ENCODE measurements at regions not wholly inside any gene's neighbourhood (a gene's known extent, or its start where the extent isn't known, plus 50 kb on each side); places are given as distances from the start of the nearest gene placed in this dataset.

GRCh38 chr15:97706059-97706458 lies 254.4 kb upstream of the ARRDC4 start:
- Mint-ChIP-seq H3K36me3 (no peaks in the 10 kb centered on the region), H3K9me3 (ENCODE audit: low read depth) (peaks cover 5% of the 10 kb centered on the region), H3K4me1 (no peaks in the 10 kb centered on the region), H3K27ac (no peak overlapping the region), H3K27me3 (no peaks in the 10 kb centered on the region), H3K4me3 (no peak overlapping the region)
- no peak for ATAC-seq
- CTCF ChIA-PET, result no interaction called here
- no peak for DNase-seq

- peaks cover 5% of the 10 kb centered on the region for H3K9me3 Mint-ChIP-seq (ENCODE audit: low read depth)
- no peak for ATAC-seq
- H3K36me3 Mint-ChIP-seq, result no peaks in the 10 kb centered on the region
- no peak overlapping the region for H3K4me3 Mint-ChIP-seq
- no peaks in the 10 kb centered on the region for H3K4me1 Mint-ChIP-seq
- no peaks in the 10 kb centered on the region for H3K27me3 Mint-ChIP-seq
- no peak overlapping the region for H3K27ac Mint-ChIP-seq
- CTCF ChIA-PET, result no interaction called here
- DNase-seq, result no peak
Observed at GRCh38 chr15:97708252-97708651, 252.3 kb upstream of the ARRDC4 start.

- CTCF ChIA-PET, result no interaction called here
- no peak overlapping the region for H3K27ac Mint-ChIP-seq
- H3K9me3 Mint-ChIP-seq (ENCODE audit: low read depth), result peaks cover 2% of the 10 kb centered on the region
- H3K4me3 Mint-ChIP-seq, result no peak overlapping the region
- no peaks in the 10 kb centered on the region for H3K4me1 Mint-ChIP-seq
- H3K27me3 Mint-ChIP-seq, result no peaks in the 10 kb centered on the region
- no peaks in the 10 kb centered on the region for H3K36me3 Mint-ChIP-seq
- ATAC-seq (no peak), DNase-seq (no peak)
Observed at GRCh38 chr15:97712530-97712929, 248.0 kb upstream of the ARRDC4 start.

- H3K27ac Mint-ChIP-seq, result no peak overlapping the region
- CTCF ChIA-PET, result no interaction called here
- H3K27me3 Mint-ChIP-seq, result no peaks in the 10 kb centered on the region
- no peaks in the 10 kb centered on the region for H3K4me1 Mint-ChIP-seq
- H3K4me3 Mint-ChIP-seq, result no peak overlapping the region
- DNase-seq, result no peak
- no peaks in the 10 kb centered on the region for H3K36me3 Mint-ChIP-seq
- H3K9me3 Mint-ChIP-seq (ENCODE audit: low read depth), result peaks cover 10% of the 10 kb centered on the region
- no peak for ATAC-seq
Observed at GRCh38 chr15:97717806-97718205, 242.7 kb upstream of the ARRDC4 start.

GRCh38 chr15:97718509-97718908 lies 242.0 kb upstream of the ARRDC4 start:
- DNase-seq, result no peak
- Mint-ChIP-seq H3K4me1 (no peaks in the 10 kb centered on the region), H3K27ac (no peak overlapping the region), H3K4me3 (no peak overlapping the region), H3K27me3 (no peaks in the 10 kb centered on the region), H3K36me3 (no peaks in the 10 kb centered on the region), H3K9me3 (ENCODE audit: low read depth) (peaks cover 10% of the 10 kb centered on the region)
- no peak for ATAC-seq
- CTCF ChIA-PET, result no interaction called here

GRCh38 chr15:97728791-97729190 lies 231.7 kb upstream of the ARRDC4 start:
- CTCF ChIA-PET, result no interaction called here
- no peak overlapping the region for H3K27ac Mint-ChIP-seq
- no peaks in the 10 kb centered on the region for H3K4me1 Mint-ChIP-seq
- H3K27me3 Mint-ChIP-seq, result no peaks in the 10 kb centered on the region
- no peak overlapping the region for H3K4me3 Mint-ChIP-seq
- no peak for ATAC-seq
- no peaks in the 10 kb centered on the region for H3K36me3 Mint-ChIP-seq
- peaks cover 4% of the 10 kb centered on the region for H3K9me3 Mint-ChIP-seq (ENCODE audit: low read depth)
- no peak for DNase-seq

- H3K4me1 Mint-ChIP-seq, result no peaks in the 10 kb centered on the region
- no peak overlapping the region for H3K27ac Mint-ChIP-seq
- CTCF ChIA-PET, result no interaction called here
- no peak for DNase-seq
- H3K4me3 Mint-ChIP-seq, result no peak overlapping the region
- no peaks in the 10 kb centered on the region for H3K27me3 Mint-ChIP-seq
- peaks cover 4% of the 10 kb centered on the region for H3K9me3 Mint-ChIP-seq (ENCODE audit: low read depth)
- no peak for ATAC-seq
- no peaks in the 10 kb centered on the region for H3K36me3 Mint-ChIP-seq
Observed at GRCh38 chr15:97729270-97729669, 231.2 kb upstream of the ARRDC4 start.

- H3K4me1 Mint-ChIP-seq, result no peaks in the 10 kb centered on the region
Observed at GRCh38 chr15:97730315-97730714, 230.2 kb upstream of the ARRDC4 start.

GRCh38 chr15:97731859-97732258 lies 228.6 kb upstream of the ARRDC4 start:
- Mint-ChIP-seq H3K4me3 (no peak overlapping the region), H3K27ac (no peak overlapping the region), H3K4me1 (no peaks in the 10 kb centered on the region), H3K27me3 (no peaks in the 10 kb centered on the region), H3K36me3 (no peaks in the 10 kb centered on the region), H3K9me3 (ENCODE audit: low read depth) (peaks cover 4% of the 10 kb centered on the region)
- DNase-seq (no peak), ATAC-seq (no peak)
- CTCF ChIA-PET, result no interaction called here

More at GRCh38 chr15:97730315-97730714, 230.2 kb upstream of the ARRDC4 start:
- DNase-seq (no peak), ATAC-seq (no peak)
- CTCF ChIA-PET, result no interaction called here
- Mint-ChIP-seq H3K9me3 (ENCODE audit: low read depth) (peaks cover 4% of the 10 kb centered on the region), H3K36me3 (no peaks in the 10 kb centered on the region), H3K4me3 (no peak overlapping the region), H3K27me3 (no peaks in the 10 kb centered on the region), H3K27ac (no peak overlapping the region)

- H3K4me1 Mint-ChIP-seq, result no peaks in the 10 kb centered on the region
- no peaks in the 10 kb centered on the region for H3K36me3 Mint-ChIP-seq
- no peak for ATAC-seq
- H3K9me3 Mint-ChIP-seq (ENCODE audit: low read depth), result peaks cover 4% of the 10 kb centered on the region
- no peaks in the 10 kb centered on the region for H3K27me3 Mint-ChIP-seq
- H3K4me3 Mint-ChIP-seq, result no peak overlapping the region
- CTCF ChIA-PET, result interaction anchor here (0.6 kb wide), 1 partner anchor 157 kb away, joined by 3 read pairs; no protein-coding TSS in a partner anchor
- no peak overlapping the region for H3K27ac Mint-ChIP-seq
- DNase-seq, result no peak
Observed at GRCh38 chr15:97733373-97733772, 227.1 kb upstream of the ARRDC4 start.

GRCh38 chr15:97736748-97737147 lies 223.8 kb upstream of the ARRDC4 start:
- H3K36me3 Mint-ChIP-seq, result no peaks in the 10 kb centered on the region
- H3K4me3 Mint-ChIP-seq, result no peak overlapping the region
- no peak for DNase-seq
- no peaks in the 10 kb centered on the region for H3K9me3 Mint-ChIP-seq (ENCODE audit: low read depth)
- no peaks in the 10 kb centered on the region for H3K27me3 Mint-ChIP-seq
- no peak for ATAC-seq
- H3K27ac Mint-ChIP-seq, result no peak overlapping the region
- CTCF ChIA-PET, result no interaction called here
- H3K4me1 Mint-ChIP-seq, result no peaks in the 10 kb centered on the region

GRCh38 chr15:97745481-97746071 lies 214.9 kb upstream of the ARRDC4 start:
- H3K27me3 Mint-ChIP-seq, result no peaks in the 10 kb centered on the region
- no peak overlapping the region for H3K4me3 Mint-ChIP-seq
- ATAC-seq, result no peak
- H3K36me3 Mint-ChIP-seq, result no peaks in the 10 kb centered on the region
- H3K27ac Mint-ChIP-seq, result no peak overlapping the region
- DNase-seq, result no peak
- H3K4me1 Mint-ChIP-seq, result no peaks in the 10 kb centered on the region
- peaks cover 3% of the 10 kb centered on the region for H3K9me3 Mint-ChIP-seq (ENCODE audit: low read depth)
- CTCF ChIA-PET, result no interaction called here

GRCh38 chr15:97747342-97747741 lies 213.2 kb upstream of the ARRDC4 start:
- H3K27me3 Mint-ChIP-seq, result no peaks in the 10 kb centered on the region
- DNase-seq (no peak), ATAC-seq (no peak)
- H3K4me3 Mint-ChIP-seq, result no peak overlapping the region
- CTCF ChIA-PET, result no interaction called here
- peaks cover 3% of the 10 kb centered on the region for H3K9me3 Mint-ChIP-seq (ENCODE audit: low read depth)
- H3K27ac Mint-ChIP-seq, result no peak overlapping the region
- H3K36me3 Mint-ChIP-seq, result no peaks in the 10 kb centered on the region
- no peaks in the 10 kb centered on the region for H3K4me1 Mint-ChIP-seq

- H3K9me3 Mint-ChIP-seq (ENCODE audit: low read depth), result peaks cover 3% of the 10 kb centered on the region
- H3K27me3 Mint-ChIP-seq, result no peaks in the 10 kb centered on the region
- no peak for ATAC-seq
- H3K36me3 Mint-ChIP-seq, result no peaks in the 10 kb centered on the region
- no peak for DNase-seq
- H3K27ac Mint-ChIP-seq, result no peak overlapping the region
- no peak overlapping the region for H3K4me3 Mint-ChIP-seq
- H3K4me1 Mint-ChIP-seq, result no peaks in the 10 kb centered on the region
- CTCF ChIA-PET, result no interaction called here
Observed at GRCh38 chr15:97748576-97748975, 211.9 kb upstream of the ARRDC4 start.

GRCh38 chr15:97750060-97750459 lies 210.4 kb upstream of the ARRDC4 start:
- no peaks in the 10 kb centered on the region for H3K36me3 Mint-ChIP-seq
- no peak for ATAC-seq
- CTCF ChIA-PET, result no interaction called here

More at GRCh38 chr15:97750060-97750459, 210.4 kb upstream of the ARRDC4 start:
- no peaks in the 10 kb centered on the region for H3K9me3 Mint-ChIP-seq (ENCODE audit: low read depth)
- H3K27ac Mint-ChIP-seq, result no peak overlapping the region
- no peak overlapping the region for H3K4me3 Mint-ChIP-seq
- DNase-seq, result no peak
- no peaks in the 10 kb centered on the region for H3K27me3 Mint-ChIP-seq
- no peaks in the 10 kb centered on the region for H3K4me1 Mint-ChIP-seq

Measured in activated CD8-positive, alpha-beta memory T cell treated with anti-CD3 and anti-CD28 coated beads, Interleukin-2, amount 10 ng/mL, durations not matched to agents 7 days and 5 days (primary cell).